GM23248 (cell line): ENCODE measurements at regions not wholly inside any gene's neighbourhood (a gene's known extent, or its start where the extent isn't known, plus 50 kb on each side); places are given as distances from the start of the nearest gene placed in this dataset.

Source experiments
- EZH2 ChIP-seq: fragments of 200-600 bp; sonication (generic); IDR thresholded peaks from 2 replicates; pipeline ENCODE4 v1.6.1; 2018; ENCODE audit warnings: antibody characterized with exemption, mild to moderate bottlenecking; ENCODE audit not compliant: insufficient read depth, poor library complexity, severe bottlenecking
- EZH2phosphoT487 ChIP-seq: fragments of 200-600 bp; sonication (generic); IDR thresholded peaks from 2 replicates; pipeline ENCODE4 v1.6.1; 2018; ENCODE audit warnings: antibody characterized with exemption, moderate library complexity, mild to moderate bottlenecking, low read depth; ENCODE audit not compliant: insufficient read depth

DNA sequence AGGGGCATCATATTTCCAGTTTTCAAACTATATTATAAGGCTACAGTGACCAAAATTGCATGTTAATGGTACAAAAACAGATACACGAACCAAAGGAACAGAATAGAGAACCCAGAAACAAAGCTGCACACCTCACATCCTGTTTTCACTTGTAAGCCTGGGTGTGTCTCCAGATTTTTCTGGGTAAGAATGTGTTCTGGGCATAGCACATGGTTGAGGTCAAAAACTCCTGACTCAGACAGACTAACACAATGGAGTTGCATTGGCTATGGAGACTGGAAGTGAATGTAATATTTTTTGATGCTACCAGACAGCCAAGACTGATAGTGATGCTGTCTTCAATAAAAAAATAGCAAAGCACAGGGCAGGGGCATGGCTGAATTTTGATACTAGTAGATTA lies 1175.2 kb downstream of the NXPH1 start:
- TF ChIP-seq EZH2 (no peak), EZH2phosphoT487 (no peak)
